LHCN-M2 (cell line): ENCODE measurements at regions not wholly inside any gene's neighbourhood (a gene's known extent, or its start where the extent isn't known, plus 50 kb on each side); places are given as distances from the start of the nearest gene placed in this dataset.

Source experiments
- DNase-seq: peaks from one replicate; pipeline ENCODE4 v3.0.0-alpha.2; 2012; ENCODE audit warnings: low read depth

- DNase-seq, result no peak
These were observed 496.5 kb downstream of the FSCB start for GRCh38 chr14:44010595-44010994.

GRCh38 chr14:44010071-44010470 is 497.0 kb downstream of the FSCB start:
- DNase-seq, result no peak

GRCh38 chr14:44009642-44010041 is 497.4 kb downstream of the FSCB start:
- DNase-seq, result no peak

- no peak for DNase-seq
These were observed 518.1 kb downstream of the FSCB start for GRCh38 chr14:43988989-43989388.

GRCh38 chr14:43983721-43984120 is 523.4 kb downstream of the FSCB start:
- no peak for DNase-seq

- DNase-seq, result no peak
These were observed 525.8 kb downstream of the FSCB start for GRCh38 chr14:43981135-43981768.

- DNase-seq, result no peak
These were observed 550.3 kb downstream of the FSCB start for GRCh38 chr14:43956741-43957140.

GRCh38 chr14:43949400-43949799 is 557.7 kb downstream of the FSCB start:
- DNase-seq, result no peak

- DNase-seq, result no peak
These were observed 567.2 kb downstream of the FSCB start for GRCh38 chr14:43939836-43940235.

GRCh38 chr14:43938588-43939281 is 568.3 kb downstream of the FSCB start:
- DNase-seq, result no peak

- DNase-seq, result no peak
These were observed 570.1 kb downstream of the FSCB start for GRCh38 chr14:43937001-43937400.

- DNase-seq, result no peak
These were observed 573.0 kb downstream of the FSCB start for GRCh38 chr14:43934102-43934501.

GRCh38 chr14:43914041-43914693 is 592.9 kb downstream of the FSCB start:
- no peak for DNase-seq

- no peak for DNase-seq
These were observed 603.9 kb downstream of the FSCB start for GRCh38 chr14:43903209-43903608.

- no peak for DNase-seq
These were observed 605.0 kb downstream of the FSCB start for GRCh38 chr14:43901911-43902673.

- no peak for DNase-seq
These were observed 606.9 kb downstream of the FSCB start for GRCh38 chr14:43900173-43900655.

GRCh38 chr14:43898687-43899086 is 608.4 kb downstream of the FSCB start:
- DNase-seq, result no peak

GRCh38 chr14:43896044-43896443 is 611.0 kb downstream of the FSCB start:
- no peak for DNase-seq

GRCh38 chr14:43894534-43894933 is 612.5 kb downstream of the FSCB start:
- no peak for DNase-seq

GRCh38 chr14:43887523-43887922 is 619.6 kb downstream of the FSCB start:
- no peak for DNase-seq

GRCh38 chr14:43877351-43877960 is 629.6 kb downstream of the FSCB start:
- DNase-seq, result no peak
